Left ventricle myocardium superior (tissue), 1 donor: ENCODE measurements at regions not wholly inside any gene's neighbourhood (a gene's known extent, or its start where the extent isn't known, plus 50 kb on each side); places are given as distances from the start of the nearest gene placed in this dataset.
"Not testable (repeated sequence)": the region's sequence is repeated elsewhere in the genome, so short reads cannot be mapped to it uniquely, and the experiment has no call there.

Experiments used
- ATAC-seq: fragments of 200-7000 bp; cut with Tn5 transposase; one replicate; pipeline ENCODE4 v1.9.1; 2020; ENCODE audit warnings: mild to moderate bottlenecking, moderate library complexity
- DNase-seq: peaks from one replicate; pipeline ENCODE4 v3.0.0-alpha.2; 2020
- intact Hi-C: fragments of 100-400 bp; cut with micrococcal nuclease; formaldehyde crosslinking; loops from one replicate; pipeline ENCODE4 v1.11.0; 2022
- donor health status: DM: no; HTN: yes; CAD: no; lungs with severe emphysema.

DNA sequence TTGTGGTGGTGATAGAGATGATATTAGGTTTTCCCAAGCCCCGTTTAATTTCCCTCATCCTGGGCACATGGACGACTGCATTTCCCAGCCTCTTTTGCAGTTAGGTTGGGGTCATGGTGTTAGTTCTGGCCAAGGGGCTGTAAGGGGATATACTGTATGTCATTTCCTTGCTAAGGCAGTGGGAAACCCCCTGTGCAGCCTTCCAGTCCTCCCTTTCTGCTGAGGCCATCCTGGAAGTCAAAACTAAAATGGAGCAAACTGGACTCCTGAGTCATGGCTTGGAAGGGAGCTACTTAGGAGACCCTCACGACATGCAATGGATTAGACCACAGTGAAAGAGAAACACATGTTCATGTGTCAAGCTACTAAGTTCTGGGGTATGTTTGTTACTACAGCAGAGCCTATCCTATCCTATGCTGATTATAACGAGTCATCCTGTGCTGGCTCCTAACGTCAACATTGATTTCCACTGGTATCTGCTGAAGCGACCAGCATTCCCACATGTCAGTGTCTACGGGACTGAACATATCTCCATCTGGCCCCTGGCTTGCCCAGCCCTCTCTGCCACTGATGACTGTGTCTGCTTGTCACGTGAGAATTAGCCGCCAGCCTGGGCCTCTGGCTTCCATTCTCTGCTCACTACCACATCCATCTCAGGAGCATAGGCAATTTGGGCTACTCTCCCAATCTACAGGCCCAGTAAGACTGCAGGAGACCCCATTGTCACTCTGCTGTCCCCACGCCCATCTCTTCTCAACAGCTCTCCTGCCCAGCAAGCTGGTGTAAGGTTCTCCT, 85.6 kb upstream of the MEF2A start:
- ATAC-seq = no peak
- intact Hi-C loops = no loop called here
- DNase-seq = no peak

DNA sequence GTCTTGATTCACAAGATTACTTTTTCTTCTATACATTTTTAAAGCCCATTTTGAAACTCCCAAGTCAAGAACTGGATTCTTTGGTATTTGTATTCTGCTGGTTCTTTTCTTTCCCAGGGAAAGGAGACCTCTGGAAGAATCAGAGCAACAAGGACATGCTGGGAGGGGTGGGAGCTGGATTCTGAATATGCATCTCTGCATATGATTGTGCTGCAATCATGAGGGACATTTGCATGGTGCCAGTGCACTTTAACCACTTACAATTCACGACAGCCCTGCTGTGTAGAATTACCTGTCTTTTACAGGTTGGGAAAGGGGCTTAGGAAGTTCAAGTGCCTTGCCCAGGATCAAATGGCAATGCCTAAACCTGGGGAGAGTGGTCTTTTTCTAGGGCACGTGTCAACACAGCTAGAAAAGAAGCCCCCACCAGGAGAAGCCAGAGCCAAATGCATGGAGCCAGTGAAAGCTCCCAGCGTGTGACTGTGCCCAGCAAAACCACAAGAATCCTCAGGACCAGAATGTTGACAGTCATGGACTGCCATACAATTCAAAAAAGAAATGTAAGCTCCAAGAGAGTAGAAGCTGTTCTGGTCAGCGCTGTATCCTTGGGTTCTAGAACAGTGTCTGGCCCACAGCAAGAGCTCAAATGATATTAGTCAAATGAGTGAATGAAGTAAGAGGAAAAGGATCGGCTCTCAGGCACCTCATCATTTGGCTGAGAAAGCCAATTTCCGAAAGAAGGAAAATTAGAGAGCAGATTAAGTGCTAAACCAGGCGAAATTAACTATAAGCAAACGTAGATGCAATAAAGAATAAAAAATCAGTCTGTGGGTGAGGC, 84.5 kb upstream of the MEF2A start:
- intact Hi-C loops = no loop called here
- DNase-seq = no peak
- no peak for ATAC-seq

DNA sequence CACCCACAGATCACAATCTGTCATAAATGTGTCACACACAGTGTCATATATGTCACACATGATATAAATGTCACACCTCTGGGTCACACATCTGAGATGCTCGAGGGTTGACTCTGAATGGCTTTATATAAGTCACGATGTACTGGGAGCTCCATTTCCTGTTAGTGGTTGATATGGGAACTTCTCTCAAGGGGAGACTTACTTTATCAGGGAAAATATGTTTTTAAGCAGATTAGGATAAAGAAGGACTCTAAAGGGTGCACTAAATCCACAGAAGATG, 83.9 kb upstream of the MEF2A start:
- no peak for ATAC-seq
- DNase-seq = no peak
- intact Hi-C loops = no loop called here

- intact Hi-C loops = no loop called here
- DNase-seq = no peak
- no peak for ATAC-seq
Observed at GRCh38 chr15:99482993-99483392, 82.8 kb upstream of the MEF2A start.

DNA sequence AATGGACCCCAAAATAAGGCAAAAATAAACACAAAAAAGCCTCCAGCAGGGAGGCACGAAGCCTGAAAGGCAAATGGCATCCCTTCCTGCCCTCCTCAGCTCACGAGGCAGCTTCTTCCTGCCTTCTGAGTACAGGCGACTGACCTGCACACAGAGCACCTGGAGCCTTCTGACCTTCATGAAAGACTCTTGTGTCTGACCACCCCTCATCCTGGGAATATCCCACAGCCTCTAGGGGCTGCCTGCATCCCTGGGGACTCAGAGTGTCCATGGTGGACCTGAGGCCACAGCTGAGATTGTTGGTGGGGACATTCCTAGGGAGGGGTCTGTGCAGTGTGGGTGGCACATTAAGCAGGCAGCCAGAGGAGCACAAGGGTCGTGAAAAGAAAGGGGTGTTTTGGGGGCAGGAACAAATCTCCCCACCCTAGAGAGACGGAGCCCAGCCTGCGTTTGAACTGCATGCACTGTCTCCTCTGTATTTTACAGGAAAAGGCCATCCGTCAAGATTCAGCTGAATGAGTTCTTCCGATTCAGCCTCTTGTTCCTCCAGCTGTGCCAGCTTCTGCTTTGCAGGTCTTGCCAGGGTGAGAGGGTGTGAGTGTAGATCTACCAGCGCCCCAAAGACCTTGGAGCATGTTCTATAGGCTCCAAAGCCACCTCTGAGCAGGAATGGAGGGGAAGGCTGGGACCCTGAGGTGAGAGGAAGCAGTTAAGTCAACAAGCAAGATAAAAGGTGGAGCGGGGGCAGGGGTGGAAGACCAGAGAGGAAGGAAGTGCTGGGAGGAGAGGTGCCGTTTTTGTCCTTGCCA, 80.4 kb upstream of the MEF2A start:
- intact Hi-C loops = no loop called here
- ATAC-seq (peak; percentile 22), DNase-seq (no peak)

- intact Hi-C loops = no loop called here
- peak; percentile 39 for ATAC-seq
- no peak for DNase-seq
Observed at GRCh38 chr15:99485992-99486370, 79.8 kb upstream of the MEF2A start.

DNA sequence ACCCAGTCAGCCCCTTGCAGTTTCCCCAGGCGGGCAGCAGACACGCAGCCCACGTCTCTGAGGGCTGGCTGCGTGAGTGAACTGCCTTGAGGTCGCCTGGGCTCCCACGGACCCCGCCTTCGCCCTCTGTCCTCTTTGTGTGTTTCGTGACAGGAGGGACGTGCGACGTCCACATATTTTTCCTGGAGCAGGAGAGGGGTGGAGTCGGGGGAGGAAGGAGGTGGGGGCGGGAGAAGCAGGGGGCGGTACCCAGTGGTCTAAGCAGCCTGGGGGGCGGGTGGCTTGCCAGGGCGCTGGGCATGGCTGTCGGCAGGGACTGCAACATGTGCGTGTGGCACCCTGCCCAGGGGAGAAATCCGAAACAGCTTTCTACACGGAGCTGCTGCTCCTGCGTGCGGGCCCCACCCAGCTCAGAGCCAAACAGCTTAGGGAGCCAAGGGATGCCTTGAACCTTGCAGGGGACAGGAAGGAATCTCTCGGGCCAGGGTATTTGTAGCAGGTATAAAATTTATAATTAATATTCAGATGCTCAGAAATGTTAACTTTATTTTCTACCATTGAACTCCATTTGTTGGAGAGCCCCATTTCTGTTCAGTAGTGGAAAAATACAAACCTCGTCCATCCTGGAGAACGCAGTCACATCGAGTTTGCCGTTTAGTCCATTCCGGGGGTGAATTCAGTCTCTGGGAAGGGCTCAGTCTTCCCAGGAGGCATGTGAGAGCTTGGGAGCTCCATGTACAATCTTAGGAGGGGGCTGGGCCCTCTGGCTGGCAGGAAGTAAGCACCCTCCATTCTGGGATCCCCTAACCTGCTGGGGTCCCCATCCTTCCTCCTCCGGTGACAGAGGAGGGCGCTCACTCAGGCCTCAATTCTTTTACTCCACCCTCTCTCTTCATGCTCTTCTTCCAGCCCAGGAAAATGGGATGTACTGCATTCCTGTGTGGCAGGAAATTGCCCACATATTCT, 79.1 kb upstream of the MEF2A start:
- intact Hi-C loops = no loop called here
- ATAC-seq (peak; percentile 91), DNase-seq (peak; percentile 93)

DNA sequence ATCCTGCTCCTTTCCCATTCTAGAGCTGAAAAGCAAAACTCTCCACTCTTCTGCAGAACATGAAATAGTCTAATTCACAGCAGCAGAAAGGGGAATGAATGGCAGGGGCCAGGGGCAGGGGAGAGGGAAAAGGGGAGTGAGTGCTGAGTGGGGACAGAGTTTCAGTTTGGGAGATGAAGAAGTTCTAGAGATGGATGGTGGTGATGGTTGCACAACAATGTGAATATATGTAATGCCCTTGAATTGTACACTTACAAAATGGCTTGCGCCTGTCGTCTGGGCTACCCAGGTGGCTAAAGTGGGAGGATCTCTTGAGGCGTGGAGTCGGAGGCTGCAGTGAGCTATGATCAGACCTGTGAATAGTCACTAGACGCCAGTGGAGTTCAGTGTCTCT, 78.5 kb upstream of the MEF2A start:
- DNase-seq (no peak), ATAC-seq (no peak)
- intact Hi-C loops = no loop called here

DNA sequence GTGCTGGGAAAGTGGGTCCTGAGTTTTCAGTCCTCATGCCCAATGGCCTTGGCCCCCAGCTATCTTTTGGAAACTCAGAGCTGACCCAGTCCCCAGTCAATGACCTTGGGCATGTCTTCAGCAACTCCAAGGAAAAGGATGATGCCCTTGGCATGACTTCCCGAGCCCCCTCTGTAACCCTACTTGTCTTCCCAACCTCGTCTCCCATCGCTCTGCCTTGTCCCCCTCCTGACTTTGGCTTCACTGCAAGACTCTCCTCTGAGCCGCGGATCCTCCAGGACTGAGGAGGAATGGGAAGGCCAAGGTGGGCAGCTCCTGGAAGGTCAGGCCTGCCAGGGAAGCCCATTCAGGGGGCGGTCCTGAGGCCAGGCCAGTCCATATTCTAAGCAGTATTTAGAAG, 73.5 kb upstream of the MEF2A start:
- DNase-seq (no peak), ATAC-seq (no peak)
- intact Hi-C loops = no loop called here

DNA sequence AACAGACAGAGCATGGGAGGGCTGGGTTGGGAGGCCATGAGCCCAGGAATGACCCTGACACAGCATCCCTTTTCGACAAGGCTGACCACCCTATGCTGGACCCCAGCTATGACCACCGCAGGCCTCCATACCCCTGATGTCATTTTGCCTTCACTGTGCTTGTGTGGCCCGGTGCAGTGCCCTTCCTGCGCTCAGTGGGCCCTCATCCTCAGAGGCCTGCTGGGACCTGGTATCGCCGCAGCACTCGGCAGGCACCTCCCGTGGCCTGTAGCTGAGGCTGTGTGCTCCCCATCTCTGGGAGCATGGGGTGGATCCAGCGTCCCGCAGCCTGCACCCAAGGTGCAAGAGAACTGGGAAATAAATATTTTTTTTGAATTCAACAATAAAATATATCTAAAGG, 73.1 kb upstream of the MEF2A start:
- DNase-seq (no peak), ATAC-seq (no peak)
- intact Hi-C loops = no loop called here

DNA sequence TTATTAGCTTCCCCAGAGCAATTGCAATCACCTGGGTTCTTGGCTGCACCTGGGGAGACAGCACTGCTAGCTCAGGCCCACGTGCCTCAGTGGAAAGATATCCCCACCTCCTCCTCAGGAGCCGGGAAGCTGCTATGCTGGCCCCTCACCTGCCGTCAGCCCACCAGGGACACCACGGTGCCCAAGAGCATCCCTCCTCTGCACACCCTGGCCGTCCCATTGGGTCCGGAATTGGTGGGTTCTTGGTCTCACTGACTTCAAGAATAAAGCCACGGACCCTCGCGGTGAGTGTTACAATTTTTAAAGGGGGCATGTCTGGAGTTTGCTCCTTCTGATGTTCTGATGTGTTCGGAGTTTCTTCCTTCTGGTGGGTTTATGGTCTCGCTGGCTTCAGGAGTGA, 72.3 kb upstream of the MEF2A start:
- DNase-seq = no peak
- no peak for ATAC-seq
- intact Hi-C loops = no loop called here

DNA sequence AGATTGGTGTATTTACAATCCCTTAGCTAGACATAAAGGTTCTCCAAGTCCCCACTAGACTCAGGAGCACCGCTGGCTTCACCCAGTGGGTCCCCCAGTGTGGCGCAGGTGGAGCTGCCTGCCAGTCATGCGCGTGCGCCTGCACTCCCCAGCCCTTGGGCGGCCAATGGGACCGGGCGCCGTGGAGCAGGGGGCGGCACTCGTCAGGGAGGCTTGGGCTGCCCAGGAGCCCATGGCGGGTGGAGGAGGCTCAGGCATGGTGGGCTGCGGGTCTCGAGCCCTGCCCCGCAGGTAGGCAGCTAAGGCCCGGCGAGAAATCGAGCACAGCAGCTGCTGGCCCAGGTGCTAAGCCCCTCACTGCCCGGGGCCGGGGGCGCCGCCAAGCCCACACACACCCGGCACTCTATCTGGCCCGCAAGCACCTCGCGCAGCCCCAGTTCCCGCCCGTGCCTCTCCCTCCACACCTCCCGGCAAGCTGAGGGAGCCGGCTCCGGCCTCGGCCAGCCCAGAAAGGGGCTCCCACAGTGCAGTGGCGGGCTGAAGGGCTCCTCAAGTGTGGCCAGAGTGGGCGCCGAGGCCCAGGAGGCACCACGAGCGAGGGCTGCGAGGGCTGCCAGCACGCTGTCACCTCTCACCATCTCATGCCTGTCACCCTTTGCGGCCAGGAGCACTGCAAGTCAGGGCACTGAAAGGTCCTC, 71.1 kb upstream of the MEF2A start:
- ATAC-seq = not testable (repeated sequence)

GRCh38 chr15:99495430-99496301, 70.1 kb upstream of the MEF2A start:
- DNase-seq = no peak
- no peak for ATAC-seq
- intact Hi-C loops = no loop called here

More for the DNA sequence above, 71.1 kb upstream of the MEF2A start:
- DNase-seq, intact Hi-C loops: not testable (repeated sequence)

DNA sequence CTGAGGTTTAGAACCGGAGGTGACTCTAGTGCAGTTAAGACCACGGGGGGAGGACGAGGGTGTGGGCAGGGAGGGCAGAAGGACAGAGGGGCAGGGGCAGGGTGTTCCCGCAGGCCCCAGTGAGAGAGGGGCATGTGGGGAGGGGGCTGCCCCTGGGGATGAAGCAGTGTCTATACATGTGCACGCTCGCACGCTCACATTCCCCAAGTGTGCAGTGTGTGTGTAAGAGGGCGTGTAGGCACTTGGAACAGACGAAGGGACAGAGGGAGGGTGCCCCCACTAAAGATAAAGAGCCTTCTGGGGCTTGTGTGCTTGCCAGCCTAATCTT, 69.5 kb upstream of the MEF2A start:
- intact Hi-C loops = no loop called here
- no peak for ATAC-seq
- no peak for DNase-seq

DNA sequence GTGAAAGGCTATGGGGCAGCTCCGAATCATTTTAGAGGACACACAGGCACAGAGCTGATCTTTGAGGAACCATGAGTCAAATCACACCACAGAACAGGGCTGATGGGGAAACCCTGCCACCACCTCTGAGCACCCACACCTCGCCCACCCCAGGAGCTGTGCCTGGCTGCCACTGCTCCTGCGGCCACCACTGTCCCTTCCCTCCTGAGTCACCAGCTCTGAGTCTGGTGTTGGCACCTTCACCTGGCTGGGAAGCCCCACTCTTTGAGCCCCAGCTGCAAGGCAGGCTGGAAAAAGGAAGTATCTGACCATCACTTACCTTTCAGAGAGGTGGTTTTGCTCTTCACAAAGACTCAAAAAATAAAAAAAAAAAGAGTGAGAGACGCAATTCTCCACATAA, 63.6 kb upstream of the MEF2A start:
- ATAC-seq = no peak

GRCh38 chr15:99502661-99503060, 63.1 kb upstream of the MEF2A start:
- ATAC-seq (no peak), DNase-seq (no peak)
- intact Hi-C loops = no loop called here

More for the DNA sequence above, 63.6 kb upstream of the MEF2A start:
- intact Hi-C loops = no loop called here
- no peak for DNase-seq

- ATAC-seq (no peak), DNase-seq (no peak)
- intact Hi-C loops = no loop called here
Observed at GRCh38 chr15:99503411-99503810, 62.4 kb upstream of the MEF2A start.
